ENCODE measurements at regions not wholly inside any gene's neighbourhood (a gene's known extent, or its start where the extent isn't known, plus 50 kb on each side); places are given as distances from the start of the nearest gene placed in this dataset.

DNA sequence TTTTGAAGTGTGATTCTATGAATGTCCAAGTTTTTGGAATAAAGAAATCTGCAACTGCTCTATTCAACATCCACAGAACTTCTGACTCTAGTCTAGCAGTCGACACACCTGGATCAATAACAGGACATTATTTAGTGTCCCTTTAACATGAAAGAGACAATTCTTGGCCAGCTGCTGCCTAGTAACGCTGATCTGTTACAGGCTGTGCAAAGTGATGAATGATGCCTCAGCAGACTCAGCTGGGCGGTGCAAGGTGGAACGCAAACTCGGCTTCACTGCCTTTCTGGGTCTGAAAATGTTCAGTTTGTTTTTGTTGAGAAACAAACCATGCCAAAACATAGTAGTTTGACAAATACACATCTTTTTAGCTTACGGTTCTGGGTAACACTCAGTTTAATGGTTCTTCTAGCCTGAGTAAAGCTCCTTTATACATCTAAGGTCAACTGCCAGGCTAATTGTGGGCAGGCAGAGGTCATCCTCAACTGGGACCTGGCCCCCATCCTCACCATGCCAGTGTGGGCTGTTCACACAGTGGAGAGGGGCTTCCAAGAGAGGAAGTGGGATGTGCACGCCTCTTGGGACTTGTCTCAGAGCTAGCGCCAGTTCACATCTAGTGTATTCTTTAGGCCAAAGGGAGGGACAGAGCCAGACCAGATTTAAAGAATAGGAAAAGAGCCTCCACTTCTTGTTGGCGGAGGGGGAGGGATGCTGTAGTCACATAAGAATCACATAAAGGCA, 879.7 kb downstream of the QKI start:
- Histone ChIP-seq H3K27me3 (ENCODE audit: control insufficient read depth in 2 of 2, insufficient read depth in 2 of 2, low read length in 2 of 2) (no peaks in the 10 kb centered on the region), H3K4me2 (ENCODE audit: insufficient read depth, low read length) (no peak overlapping the region), H3K79me2 (ENCODE audit: control insufficient read depth, insufficient read depth, low read length) (no peaks in the 10 kb centered on the region), H3K9me1 (ENCODE audit: control insufficient read depth, insufficient read depth, low read length) (no peaks in the 10 kb centered on the region), H3K9me3 (replicated peaks; ENCODE audit: control insufficient read depth, insufficient read depth, low read depth, low read length) (no peaks in the 10 kb centered on the region), H3K36me3 (ENCODE audit: control insufficient read depth, insufficient read depth, low read length) (no peaks in the 10 kb centered on the region), H3K4me1 (replicated peaks in 1 of 2; ENCODE audit: control insufficient read depth in 2 of 2, insufficient read depth in 2 of 2, low read length in 2 of 2) (no peaks in the 10 kb centered on the region), H3K27ac (ENCODE audit: extremely low read depth, low read depth, low read length) (no peak overlapping the region), H3K9ac (ENCODE audit: insufficient read depth in 1 of 2, low read depth in 2 of 2, low read length in 2 of 2) (no peak overlapping the region), H3K4me3 (no peak overlapping the region), H2AFZ (ENCODE audit: low read depth, low read length) (no peak overlapping the region), H4K20me1 (replicated peaks; ENCODE audit: control insufficient read depth, insufficient read depth, low read length) (no peaks in the 10 kb centered on the region)
- intact Hi-C loops (cut with micrococcal nuclease), result no loop called here
- 27% methylated on average over 9 of the region's 9 CpGs for WGBS (ENCODE audit: insufficient coverage, low coverage, missing lambda C conversion rate)
- ATAC-seq (no peak), FAIRE-seq (no peak), DNase-seq (ENCODE audit: extremely low read depth in 1 of 4, low spot score in 3 of 4) (no peak)
- TF ChIP-seq MAZ (CRISPR knock-in tag; conservative IDR thresholded peaks at IDR 0.05 in 1 of 2, IDR thresholded peaks at IDR 0.05 in 1 of 2), result 0 out of 4 replicates have a peak, but pooled peaks of 1 of the 2 experiments have one; percentile 16
- TF ChIP-seq, protein P1, sequence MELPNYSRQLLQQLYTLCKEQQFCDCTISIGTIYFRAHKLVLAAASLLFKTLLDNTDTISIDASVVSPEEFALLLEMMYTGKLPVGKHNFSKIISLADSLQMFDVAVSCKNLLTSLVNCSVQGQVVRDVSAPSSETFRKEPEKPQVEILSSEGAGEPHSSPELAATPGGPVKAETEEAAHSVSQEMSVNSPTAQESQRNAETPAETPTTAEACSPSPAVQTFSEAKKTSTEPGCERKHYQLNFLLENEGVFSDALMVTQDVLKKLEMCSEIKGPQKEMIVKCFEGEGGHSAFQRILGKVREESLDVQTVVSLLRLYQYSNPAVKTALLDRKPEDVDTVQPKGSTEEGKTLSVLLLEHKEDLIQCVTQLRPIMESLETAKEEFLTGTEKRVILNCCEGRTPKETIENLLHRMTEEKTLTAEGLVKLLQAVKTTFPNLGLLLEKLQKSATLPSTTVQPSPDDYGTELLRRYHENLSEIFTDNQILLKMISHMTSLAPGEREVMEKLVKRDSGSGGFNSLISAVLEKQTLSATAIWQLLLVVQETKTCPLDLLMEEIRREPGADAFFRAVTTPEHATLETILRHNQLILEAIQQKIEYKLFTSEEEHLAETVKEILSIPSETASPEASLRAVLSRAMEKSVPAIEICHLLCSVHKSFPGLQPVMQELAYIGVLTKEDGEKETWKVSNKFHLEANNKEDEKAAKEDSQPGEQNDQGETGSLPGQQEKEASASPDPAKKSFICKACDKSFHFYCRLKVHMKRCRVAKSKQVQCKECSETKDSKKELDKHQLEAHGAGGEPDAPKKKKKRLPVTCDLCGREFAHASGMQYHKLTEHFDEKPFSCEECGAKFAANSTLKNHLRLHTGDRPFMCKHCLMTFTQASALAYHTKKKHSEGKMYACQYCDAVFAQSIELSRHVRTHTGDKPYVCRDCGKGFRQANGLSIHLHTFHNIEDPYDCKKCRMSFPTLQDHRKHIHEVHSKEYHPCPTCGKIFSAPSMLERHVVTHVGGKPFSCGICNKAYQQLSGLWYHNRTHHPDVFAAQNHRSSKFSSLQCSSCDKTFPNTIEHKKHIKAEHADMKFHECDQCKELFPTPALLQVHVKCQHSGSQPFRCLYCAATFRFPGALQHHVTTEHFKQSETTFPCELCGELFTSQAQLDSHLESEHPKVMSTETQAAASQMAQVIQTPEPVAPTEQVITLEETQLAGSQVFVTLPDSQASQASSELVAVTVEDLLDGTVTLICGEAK (IDR thresholded peaks at IDR 0.05), result no peak
- TF ChIP-seq, protein P1 (CRISPR knock-in tag; IDR thresholded peaks at IDR 0.05), result no peak
- ChIA-PET CTCF (ENCODE audit: low intra/inter-chr PET ratio) (no interaction called here), POLR2A (no interaction called here)
- in situ Hi-C loops (cut with MboI), result no loop called here
- no TSS peak for BruUV-seq (replicated peaks)

Data from K562 (cell line).